ENCODE measurements at regions not wholly inside any gene's neighbourhood (a gene's known extent, or its start where the extent isn't known, plus 50 kb on each side); places are given as distances from the start of the nearest gene placed in this dataset.

DNA sequence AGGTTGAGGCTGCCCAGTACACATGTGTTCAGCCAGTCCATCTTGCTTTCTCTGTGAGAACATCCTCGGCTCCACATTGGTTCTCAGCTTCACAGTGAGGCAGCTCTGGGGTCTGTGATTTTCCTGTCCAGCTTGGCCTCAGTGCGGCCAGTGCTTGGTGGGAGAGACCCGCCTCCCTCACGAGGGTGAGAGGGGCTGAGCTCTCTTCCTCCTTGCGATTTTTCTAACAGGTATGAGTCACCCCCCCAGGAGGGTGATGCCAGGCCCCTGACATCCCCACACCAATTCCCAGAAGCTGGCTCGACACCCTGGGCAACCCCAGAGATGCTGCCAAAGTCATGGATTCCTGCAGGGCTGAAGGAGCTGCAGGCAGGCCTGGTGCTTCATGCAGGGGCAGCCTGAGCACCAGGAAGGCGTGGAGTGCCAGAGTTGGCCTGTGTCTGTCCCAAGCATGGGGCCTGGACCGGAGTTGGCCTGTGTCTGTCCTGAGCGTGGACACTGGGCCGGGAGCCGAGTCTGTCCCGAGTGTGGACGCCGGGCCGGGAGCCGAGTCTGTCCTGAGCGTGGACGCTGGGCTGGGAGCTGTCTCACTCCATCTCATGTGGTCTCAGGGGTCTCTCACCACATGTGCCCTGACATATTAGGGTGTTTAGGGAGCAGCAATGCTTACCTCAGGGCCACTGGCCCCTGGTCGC is 408.6 kb upstream of the IRX4 start (continued):
- TF ChIP-seq CHD7 (IDR thresholded peaks at IDR 0.05; ENCODE audit: insufficient replicate concordance, low read length) = no peak

Measured in H1 (cell line).